ENCODE measurements at regions not wholly inside any gene's neighbourhood (a gene's known extent, or its start where the extent isn't known, plus 50 kb on each side); places are given as distances from the start of the nearest gene placed in this dataset.

DNA sequence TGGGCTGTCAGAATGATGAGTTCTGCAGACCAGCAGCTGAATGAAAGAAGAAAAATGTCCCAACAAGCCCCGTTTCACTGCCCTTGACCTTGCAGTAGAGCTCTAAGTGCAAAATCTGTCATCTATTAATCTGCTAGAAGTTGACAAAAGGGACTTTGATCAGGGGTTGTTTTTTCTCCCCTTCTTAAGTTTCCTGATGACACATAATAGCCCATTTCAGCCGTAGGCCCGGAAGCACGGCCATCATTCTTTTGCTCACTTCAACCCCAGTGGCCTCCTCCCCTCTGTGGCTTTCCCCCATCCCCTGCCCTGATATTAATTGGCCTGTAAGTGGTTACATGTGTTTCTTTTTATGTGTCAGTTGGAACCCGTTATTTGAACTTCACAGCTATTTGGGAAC lies 298.9 kb downstream of the RPLP1 start:
- TF ChIP-seq POLR2AphosphoS5 (IDR thresholded peaks at IDR 0.05): no peak
- TF ChIP-seq POLR2A (IDR thresholded peaks at IDR 0.05; ENCODE audit: low read depth): no peak
- TF ChIP-seq, protein P1, sequence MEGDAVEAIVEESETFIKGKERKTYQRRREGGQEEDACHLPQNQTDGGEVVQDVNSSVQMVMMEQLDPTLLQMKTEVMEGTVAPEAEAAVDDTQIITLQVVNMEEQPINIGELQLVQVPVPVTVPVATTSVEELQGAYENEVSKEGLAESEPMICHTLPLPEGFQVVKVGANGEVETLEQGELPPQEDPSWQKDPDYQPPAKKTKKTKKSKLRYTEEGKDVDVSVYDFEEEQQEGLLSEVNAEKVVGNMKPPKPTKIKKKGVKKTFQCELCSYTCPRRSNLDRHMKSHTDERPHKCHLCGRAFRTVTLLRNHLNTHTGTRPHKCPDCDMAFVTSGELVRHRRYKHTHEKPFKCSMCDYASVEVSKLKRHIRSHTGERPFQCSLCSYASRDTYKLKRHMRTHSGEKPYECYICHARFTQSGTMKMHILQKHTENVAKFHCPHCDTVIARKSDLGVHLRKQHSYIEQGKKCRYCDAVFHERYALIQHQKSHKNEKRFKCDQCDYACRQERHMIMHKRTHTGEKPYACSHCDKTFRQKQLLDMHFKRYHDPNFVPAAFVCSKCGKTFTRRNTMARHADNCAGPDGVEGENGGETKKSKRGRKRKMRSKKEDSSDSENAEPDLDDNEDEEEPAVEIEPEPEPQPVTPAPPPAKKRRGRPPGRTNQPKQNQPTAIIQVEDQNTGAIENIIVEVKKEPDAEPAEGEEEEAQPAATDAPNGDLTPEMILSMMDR (IDR thresholded peaks at IDR 0.05): no peak

Data from esophagus muscularis mucosa (tissue), 3 donors.